K562 (cell line): ENCODE measurements at regions not wholly inside any gene's neighbourhood (a gene's known extent, or its start where the extent isn't known, plus 50 kb on each side); places are given as distances from the start of the nearest gene placed in this dataset.

ENCODE experiments used
- ATAC-seq: fragments of 200-7000 bp; cut with Tn5 transposase; 3 replicates; pipeline ENCODE4 v1.9.1; 2020; ENCODE audit warnings: moderate library complexity
- BruUV-seq: library from RNA; stranded (reverse); fragments of 400-500 nt; replicated peaks from 2 replicates; lab custom pipeline; 2021; lab: Mats Ljungman, UMichigan
- CTCF ChIA-PET: fragments of 300-600 bp; formaldehyde crosslinking; extraction: SDS; loops from one replicate; lab custom pipeline; 2021; ENCODE audit warnings: low intra/inter-chr PET ratio; lab: Yijun Ruan, JAX
- POLR2A ChIA-PET: fragments of 300-600, 350-650 bp; sonication (Branson Sonifier 250); formaldehyde crosslinking; extraction: SDS; loops from one replicate; lab custom pipeline; 2021; ENCODE audit warnings: antibody characterized with exemption, inconsistent platforms; lab: Yijun Ruan, JAX
- DNase-seq, 4 experiments: peaks; one replicate each; pipeline versions ENCODE4 v3.0.0 to v3.0.0-alpha.2; 2011 to 2018; ENCODE audit warnings: low spot score in 3 of 4, mixed read lengths in 3 of 4; ENCODE audit errors: extremely low read depth in 1 of 4
- FAIRE-seq: peaks from 2 replicates; lab custom pipeline; 2011; peaks lifted over from hg19 to GRCh38; lab: Jason Lieb, UNC
- H2AFZ ChIP-seq: 2 replicates; pipeline ENCODE4 v1.6.0; 2011; ENCODE audit warnings: low read depth, low read length, control low read depth, inconsistent platforms
- H3K27ac ChIP-seq: fragments of 200-600 bp; 3 replicates; pipeline ENCODE4 v1.8.0; 2011; ENCODE audit warnings: low read depth, mild to moderate bottlenecking, control low read depth, inconsistent platforms, low read length, moderate library complexity, mixed read lengths; ENCODE audit errors: extremely low read depth
- H3K27me3 ChIP-seq, 2 experiments: fragments of 300-600 bp in 1 of 2; 2 replicates in 1 of 2; 3 replicates in 1 of 2; pipeline versions ENCODE4 v1.6.0 to v1.8.0; 2011; ENCODE audit warnings: inconsistent platforms in 2 of 2, low read length in 2 of 2, mild to moderate bottlenecking in 1 of 2, mixed read lengths in 1 of 2, moderate library complexity in 1 of 2; ENCODE audit not compliant: control insufficient read depth in 2 of 2, insufficient read depth in 2 of 2
- H3K36me3 ChIP-seq: fragments of 300-600 bp; 3 replicates; pipeline ENCODE4 v1.8.0; 2011; ENCODE audit warnings: mild to moderate bottlenecking, low read length, inconsistent platforms; ENCODE audit not compliant: control insufficient read depth, insufficient read depth
- H3K4me1 ChIP-seq, 2 experiments: fragments of 200-600 bp in 1 of 2; replicated peaks in 1 of 2; 2 replicates in 1 of 2; 3 replicates in 1 of 2; pipeline versions ENCODE4 v1.5.1 to v1.8.0; 2011; ENCODE audit warnings: inconsistent platforms in 2 of 2, low read length in 2 of 2, mild to moderate bottlenecking in 1 of 2, mixed read lengths in 1 of 2, moderate library complexity in 1 of 2; ENCODE audit not compliant: control insufficient read depth in 2 of 2, insufficient read depth in 2 of 2
- H3K4me2 ChIP-seq: 2 replicates; pipeline ENCODE4 v1.6.1; 2011; ENCODE audit warnings: low read length, control low read depth, inconsistent platforms, mixed read lengths; ENCODE audit not compliant: insufficient read depth
- H3K4me3 ChIP-seq: fragments of 200-600 bp; sonication (generic), shearing (Covaris generic); 2 replicates; pipeline ENCODE4 v1.5.1; 2016; ENCODE audit warnings: control low read depth, inconsistent platforms
- H3K79me2 ChIP-seq: fragments of 200-600 bp; 3 replicates; pipeline ENCODE4 v1.8.0; 2011; ENCODE audit warnings: low read length, inconsistent platforms; ENCODE audit not compliant: control insufficient read depth, insufficient read depth
- H3K9ac ChIP-seq, 2 experiments: 2 replicates each; pipeline versions ENCODE4 v1.6.0 to v1.6.1; 2011; ENCODE audit warnings: low read depth in 2 of 2, low read length in 2 of 2, control low read depth in 1 of 2, inconsistent platforms in 1 of 2, mild to moderate bottlenecking in 1 of 2, mixed read lengths in 1 of 2; ENCODE audit not compliant: insufficient read depth in 1 of 2
- H3K9me1 ChIP-seq: one replicate; pipeline ENCODE4 v1.6.0; 2011; ENCODE audit warnings: inconsistent platforms, mild to moderate bottlenecking, low read length, moderate library complexity; ENCODE audit not compliant: control insufficient read depth, insufficient read depth
- H3K9me3 ChIP-seq: replicated peaks from 2 replicates; pipeline ENCODE4 v1.5.1; 2011; ENCODE audit warnings: low read depth, low read length, inconsistent platforms; ENCODE audit not compliant: control insufficient read depth, insufficient read depth
- H4K20me1 ChIP-seq: replicated peaks from 2 replicates; pipeline ENCODE4 v1.6.1; 2011; ENCODE audit warnings: low read length, inconsistent platforms, mixed read lengths; ENCODE audit not compliant: control insufficient read depth, insufficient read depth
- ARID3A ChIP-seq: IDR thresholded peaks from 2 replicates; pipeline ENCODE4 v1.6.1; 2012; ENCODE audit warnings: low read depth, low read length, improper control_type of control experiment, borderline replicate concordance
- ATF7 ChIP-seq: fragments of 450-650 bp; IDR thresholded peaks from 2 replicates; pipeline ENCODE4 v1.7.1; 2014; ENCODE audit warnings: mild to moderate bottlenecking, moderate library complexity
- BCLAF1 ChIP-seq, 2 experiments: fragments of 450-650 bp in 1 of 2; IDR thresholded peaks; 2 replicates each; pipeline ENCODE4 v1.6.1; 2011 to 2017; ENCODE audit warnings: low read depth in 2 of 2, antibody characterized with exemption in 1 of 2, borderline replicate concordance in 1 of 2, low read length in 1 of 2, mild to moderate bottlenecking in 1 of 2, mixed read lengths in 1 of 2; ENCODE audit not compliant: control insufficient read depth in 1 of 2
- BCOR ChIP-seq: fragments of 450-650 bp; IDR thresholded peaks from 2 replicates; pipeline ENCODE4 v1.6.1; 2016
- CBX5 ChIP-seq: IDR thresholded peaks from 2 replicates; pipeline ENCODE4 v1.6.1; 2014; ENCODE audit warnings: low read depth, borderline replicate concordance
- CLOCK ChIP-seq: fragments of 250-450 bp; sonication (Bioruptor Pico); IDR thresholded peaks from 2 replicates; pipeline ENCODE4 v1.4.0; 2020; ENCODE audit warnings: mild to moderate bottlenecking, moderate library complexity, borderline replicate concordance
- FOXJ3 ChIP-seq: sonication (generic); formaldehyde crosslinking; IDR thresholded peaks from 2 replicates; pipeline ENCODE4 v1.4.0; 2020; ENCODE audit warnings: mild to moderate bottlenecking, missing genetic modification reagents
- NFE2 ChIP-seq: IDR thresholded peaks from 2 replicates; pipeline ENCODE4 v1.6.1; 2014; ENCODE audit warnings: antibody characterized with exemption, low read depth
- RFX5 ChIP-seq: IDR thresholded peaks from 2 replicates; pipeline ENCODE4 v1.6.1; 2011; ENCODE audit warnings: low read depth, mild to moderate bottlenecking, improper control_type of control experiment, low read length
- SPI1 ChIP-seq: IDR thresholded peaks from 2 replicates; pipeline ENCODE4 v1.6.1; 2011; ENCODE audit warnings: low read depth, low read length, control low read depth, borderline replicate concordance
- TAF15 ChIP-seq: fragments of 200-400 bp; formaldehyde crosslinking; IDR thresholded peaks from 2 replicates; pipeline ENCODE4 v1.6.1; 2017; ENCODE audit warnings: mild to moderate bottlenecking, low read depth, low read length, moderate library complexity
- TARDBP ChIP-seq: fragments of 450-650 bp; IDR thresholded peaks from 2 replicates; pipeline ENCODE4 v1.6.1; 2016
- WGBS: fragments of 100-300 bp; shearing (Covaris generic); methylation state at CpG from one replicate; pipeline ENCODE4 v1.1.6; 2016; ENCODE audit warnings: low coverage, mixed read lengths; ENCODE audit not compliant: insufficient coverage; ENCODE audit errors: missing lambda C conversion rate; 5-methylcytosine and 5-hydroxymethylcytosine counted together
- in situ Hi-C: fragments of 300-500 bp; cut with MboI; formaldehyde crosslinking; loops from 4 replicates; pipeline ENCODE4 v1.15.0; 2018; ENCODE audit warnings: inconsistent platforms, mixed read lengths
- intact Hi-C: fragments of 100-400 bp; cut with micrococcal nuclease; formaldehyde crosslinking; loops from 2 replicates; pipeline ENCODE4 v1.14.2; 2022

GRCh38 chr2:142819411-142819810 is 58.1 kb upstream of the KYNU start:
- Histone ChIP-seq H3K4me3 (no peak overlapping the region), H3K9me3 (no peaks in the 10 kb centered on the region), H3K36me3 (no peaks in the 10 kb centered on the region), H3K4me2 (no peak overlapping the region), H3K9me1 (no peaks in the 10 kb centered on the region), H3K9ac (no peak overlapping the region), H3K27ac (no peak overlapping the region), H4K20me1 (no peaks in the 10 kb centered on the region), H3K27me3 (no peaks in the 10 kb centered on the region), H2AFZ (no peak overlapping the region), H3K79me2 (no peaks in the 10 kb centered on the region), H3K4me1 (no peaks in the 10 kb centered on the region)
- intact Hi-C loops = no loop called here
- DNase-seq (no peak), FAIRE-seq (no peak), ATAC-seq (no peak)
- BruUV-seq = no TSS peak
- CTCF ChIA-PET = no interaction called here
- TF ChIP-seq ATF7 = no peak
- no peak for TF ChIP-seq CLOCK (CRISPR knock-in tag)
- TF ChIP-seq TAF15 = no peak
- TF ChIP-seq BCOR = no peak
- TF ChIP-seq CBX5 = no peak
- TF ChIP-seq TARDBP = no peak
- no peak for TF ChIP-seq BCLAF1 (IDR thresholded peaks at IDR 0.05; ENCODE audit: borderline replicate concordance in 1 of 2, control insufficient read depth in 1 of 2, low read depth in 2 of 2, low read length in 1 of 2)
- no peak for TF ChIP-seq NFE2
- no peak for TF ChIP-seq RFX5
- TF ChIP-seq SPI1 = no peak
- no peak for TF ChIP-seq FOXJ3
- no peak for TF ChIP-seq ARID3A
- POLR2A ChIA-PET = no interaction called here
- 6% methylated on average over 2 of the region's 2 CpGs for WGBS
- in situ Hi-C loops = no loop called here
